ENCODE measurements at regions not wholly inside any gene's neighbourhood (a gene's known extent, or its start where the extent isn't known, plus 50 kb on each side); places are given as distances from the start of the nearest gene placed in this dataset.
A peak's percentile ranks its signal among the peaks of the same experiment; 100 is the strongest.
"Not testable (repeated sequence)": the region's sequence is repeated elsewhere in the genome, so short reads cannot be mapped to it uniquely, and the experiment has no call there.

- Histone ChIP-seq H3K27ac (no peak overlapping the region), H3K4me1 (no peaks in the 10 kb centered on the region), H3K36me3 (no peaks in the 10 kb centered on the region), H3K9me3 (no peaks in the 10 kb centered on the region), H3K4me3 (no peak overlapping the region), H3K27me3 (no peaks in the 10 kb centered on the region)
- DNase-seq, result no peak
- TF ChIP-seq POLR2A (IDR thresholded peaks at IDR 0.05), result no peak
- TF ChIP-seq, protein P1, sequence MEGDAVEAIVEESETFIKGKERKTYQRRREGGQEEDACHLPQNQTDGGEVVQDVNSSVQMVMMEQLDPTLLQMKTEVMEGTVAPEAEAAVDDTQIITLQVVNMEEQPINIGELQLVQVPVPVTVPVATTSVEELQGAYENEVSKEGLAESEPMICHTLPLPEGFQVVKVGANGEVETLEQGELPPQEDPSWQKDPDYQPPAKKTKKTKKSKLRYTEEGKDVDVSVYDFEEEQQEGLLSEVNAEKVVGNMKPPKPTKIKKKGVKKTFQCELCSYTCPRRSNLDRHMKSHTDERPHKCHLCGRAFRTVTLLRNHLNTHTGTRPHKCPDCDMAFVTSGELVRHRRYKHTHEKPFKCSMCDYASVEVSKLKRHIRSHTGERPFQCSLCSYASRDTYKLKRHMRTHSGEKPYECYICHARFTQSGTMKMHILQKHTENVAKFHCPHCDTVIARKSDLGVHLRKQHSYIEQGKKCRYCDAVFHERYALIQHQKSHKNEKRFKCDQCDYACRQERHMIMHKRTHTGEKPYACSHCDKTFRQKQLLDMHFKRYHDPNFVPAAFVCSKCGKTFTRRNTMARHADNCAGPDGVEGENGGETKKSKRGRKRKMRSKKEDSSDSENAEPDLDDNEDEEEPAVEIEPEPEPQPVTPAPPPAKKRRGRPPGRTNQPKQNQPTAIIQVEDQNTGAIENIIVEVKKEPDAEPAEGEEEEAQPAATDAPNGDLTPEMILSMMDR (IDR thresholded peaks at IDR 0.05), result no peak
These were observed 237.9 kb upstream of the EDA2R start for GRCh38 chrX:66876776-66877175.

GRCh38 chrX:66872771-66873170 lies 233.9 kb upstream of the EDA2R start:
- no peak for DNase-seq
- no peak overlapping the region for H3K4me3 ChIP-seq
- no peaks in the 10 kb centered on the region for H3K4me1 ChIP-seq
- no peak overlapping the region for H3K27ac ChIP-seq
- no peaks in the 10 kb centered on the region for H3K9me3 ChIP-seq
- H3K36me3 ChIP-seq, result no peaks in the 10 kb centered on the region
- H3K27me3 ChIP-seq, result no peaks in the 10 kb centered on the region
- TF ChIP-seq POLR2A (IDR thresholded peaks at IDR 0.05), result no peak
- TF ChIP-seq, protein P1 (IDR thresholded peaks at IDR 0.05), result no peak

- no peak for TF ChIP-seq POLR2A (IDR thresholded peaks at IDR 0.05)
- TF ChIP-seq, protein P1 (IDR thresholded peaks at IDR 0.05), result no peak
- no peak for DNase-seq
These were observed 224.8 kb upstream of the EDA2R start for GRCh38 chrX:66863721-66864120.

DNA sequence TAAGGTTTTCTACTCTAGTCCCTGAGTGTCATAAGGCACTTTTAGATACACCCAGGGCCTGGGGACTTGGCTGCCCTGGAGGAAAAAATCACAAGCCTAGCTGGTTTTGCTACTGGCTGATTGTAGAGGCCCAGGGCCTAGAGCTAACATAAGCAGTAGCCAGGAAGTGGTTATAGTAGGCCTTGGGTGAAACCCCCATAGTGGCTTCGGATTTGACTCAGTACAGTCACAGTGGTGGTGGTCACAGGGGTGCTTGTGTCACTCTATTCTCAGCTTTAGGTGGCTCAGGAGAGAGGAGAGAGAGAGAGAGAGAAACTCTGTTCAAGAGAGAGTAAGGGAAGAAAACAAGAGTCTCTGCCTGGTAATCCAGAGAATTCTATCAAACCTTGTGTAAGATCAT lies 194.5 kb upstream of the EDA2R start:
- Histone ChIP-seq H3K4me3 (no peak overlapping the region), H3K9me3 (no peaks in the 10 kb centered on the region), H3K27me3 (no peaks in the 10 kb centered on the region), H3K27ac (no peak overlapping the region), H3K36me3 (no peaks in the 10 kb centered on the region), H3K4me1 (no peaks in the 10 kb centered on the region)
- DNase-seq, result no peak
- TF ChIP-seq POLR2A (IDR thresholded peaks at IDR 0.05), result no peak

More at GRCh38 chrX:66863721-66864120, 224.8 kb upstream of the EDA2R start:
- no peaks in the 10 kb centered on the region for H3K36me3 ChIP-seq
- no peak overlapping the region for H3K4me3 ChIP-seq
- H3K9me3 ChIP-seq, result no peaks in the 10 kb centered on the region
- no peak overlapping the region for H3K27ac ChIP-seq
- no peaks in the 10 kb centered on the region for H3K27me3 ChIP-seq
- no peaks in the 10 kb centered on the region for H3K4me1 ChIP-seq

DNA sequence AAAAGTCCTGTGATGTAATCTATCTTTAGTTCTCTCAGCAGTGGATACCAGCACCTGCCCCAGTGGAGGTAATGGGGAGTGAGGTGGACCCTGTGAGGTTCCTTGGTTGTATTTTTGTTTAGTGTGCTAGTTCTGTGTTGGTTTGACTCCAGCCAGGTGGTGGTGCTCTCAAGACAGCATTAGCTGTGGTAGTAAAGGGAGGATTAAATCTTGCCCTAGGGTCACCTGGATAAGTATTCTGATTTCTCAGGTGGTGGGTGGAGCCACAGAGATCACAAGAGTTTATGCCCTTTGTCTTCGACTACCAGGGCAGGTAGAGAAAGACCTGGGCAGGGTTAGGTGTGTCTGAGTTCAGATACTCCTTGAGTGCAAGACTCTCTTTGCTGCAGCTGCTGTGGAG lies 176.3 kb upstream of the EDA2R start:
- Histone ChIP-seq H3K9me3 (no peaks in the 10 kb centered on the region), H3K4me1 (no peaks in the 10 kb centered on the region), H3K27me3 (no peaks in the 10 kb centered on the region), H3K27ac (no peak overlapping the region), H3K36me3 (no peaks in the 10 kb centered on the region), H3K4me3 (no peak overlapping the region)
- DNase-seq, result peak in 1 of 3 donors; percentile 62
- TF ChIP-seq POLR2A (IDR thresholded peaks at IDR 0.05), result no peak
- TF ChIP-seq, protein P1 (IDR thresholded peaks at IDR 0.05), result peak in 3 of 6 experiments; percentile 34 to 51 (median 44)

DNA sequence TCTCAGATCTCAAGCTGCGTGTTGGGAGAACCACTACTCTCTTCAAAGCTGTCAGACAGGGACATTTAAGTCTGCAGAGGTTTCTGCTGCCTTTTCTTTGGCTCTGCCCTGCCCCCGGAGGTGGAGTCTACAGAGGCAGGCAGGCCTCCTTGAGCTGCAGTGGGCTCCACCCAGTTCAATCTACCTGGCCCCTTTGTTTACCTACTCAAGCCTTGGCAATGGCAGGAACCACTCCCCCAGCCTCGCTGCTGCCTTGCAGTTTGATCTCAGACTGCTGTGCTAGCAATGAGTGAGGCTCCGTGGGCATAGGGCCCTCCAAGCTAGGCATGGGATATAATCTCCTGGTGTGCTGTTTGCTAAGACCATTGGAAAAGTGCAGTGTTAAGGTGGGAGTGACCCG lies 155.6 kb upstream of the EDA2R start:
- DNase-seq, H3K27me3 ChIP-seq, H3K36me3 ChIP-seq, H3K4me3 ChIP-seq, H3K27ac ChIP-seq, H3K4me1 ChIP-seq, H3K9me3 ChIP-seq: not testable (repeated sequence)

GRCh38 chrX:66766318-66766717 lies 127.4 kb upstream of the EDA2R start:
- TF ChIP-seq, protein P1 (IDR thresholded peaks at IDR 0.05), result no peak
- TF ChIP-seq POLR2A (IDR thresholded peaks at IDR 0.05), result no peak

More at GRCh38 chrX:66766318-66766717, 127.4 kb upstream of the EDA2R start:
- Histone ChIP-seq H3K36me3 (no peaks in the 10 kb centered on the region), H3K4me1 (no peaks in the 10 kb centered on the region), H3K9me3 (no peaks in the 10 kb centered on the region), H3K4me3 (no peak overlapping the region), H3K27ac (no peak overlapping the region), H3K27me3 (no peaks in the 10 kb centered on the region)
- no peak for DNase-seq

All from Peyer's patch (tissue), 4 donors.